Stomach (tissue), 4 donors: ENCODE measurements at regions not wholly inside any gene's neighbourhood (a gene's known extent, or its start where the extent isn't known, plus 50 kb on each side); places are given as distances from the start of the nearest gene placed in this dataset.

Experiments used
- CTCF ChIP-seq, 7 experiments: fragments of 450-650 bp in 4 of 7; fragments of 200-600 bp in 3 of 7; sonication (generic) in 3 of 7; IDR thresholded peaks; one replicate each; pipeline ENCODE4 v1.5.1; 2016 to 2019; ENCODE audit warnings: antibody characterized with exemption in 7 of 7, control low read depth in 2 of 7, mild to moderate bottlenecking in 1 of 7
- POLR2A ChIP-seq, 4 donors: fragments of 450-650 bp; IDR thresholded peaks; one replicate each; pipeline ENCODE4 v1.6.1; 2016; ENCODE audit warnings: antibody characterized with exemption in 4 of 4, control low read depth in 2 of 4, mild to moderate bottlenecking in 1 of 4, moderate library complexity in 1 of 4

- TF ChIP-seq CTCF (IDR thresholded peaks at IDR 0.05): no peak
- no peak for TF ChIP-seq POLR2A (IDR thresholded peaks at IDR 0.05)
Measured at GRCh38 chr2:188684795-188685194, 289.4 kb upstream of the COL3A1 start.
